Prostate gland (tissue), 2 donors: ENCODE measurements at regions not wholly inside any gene's neighbourhood (a gene's known extent, or its start where the extent isn't known, plus 50 kb on each side); places are given as distances from the start of the nearest gene placed in this dataset.

ENCODE experiments used
- DNase-seq: peaks from one replicate; pipeline ENCODE4 v3.0.0-alpha.2; 2019; ENCODE audit warnings: low spot score
- H3K27ac ChIP-seq, 2 donors: fragments of 200-600 bp; sonication (generic); 2 replicates each; pipeline ENCODE4 v1.5.1; 2017 to 2019
- H3K27me3 ChIP-seq: fragments of 200-600 bp; sonication (generic); replicated peaks from 2 replicates; pipeline ENCODE4 v1.5.1; 2019; ENCODE audit not compliant: insufficient read depth
- H3K36me3 ChIP-seq, 2 donors: fragments of 200-600 bp; sonication (generic); 1 replicate in 1 of 2; 2 replicates in 1 of 2; pipeline versions ENCODE4 v1.5.1 to v1.8.1; 2017 to 2019
- H3K4me1 ChIP-seq: fragments of 200-600 bp; sonication (generic); replicated peaks from 2 replicates; pipeline ENCODE4 v1.5.1; 2019
- H3K4me3 ChIP-seq, 2 donors: fragments of 200-600 bp; sonication (generic); 2 replicates each; pipeline ENCODE4 v1.5.1; 2017 to 2019
- H3K9me3 ChIP-seq: fragments of 200-600 bp; sonication (generic); 2 replicates; pipeline ENCODE4 v1.5.1; 2017
- CTCF ChIP-seq, 4 experiments: fragments of 200-600 bp in 2 of 4; fragments of 450-650 bp in 2 of 4; sonication (generic) in 2 of 4; IDR thresholded peaks; 1 replicate in 3 of 4; 2 replicates in 1 of 4; pipeline ENCODE4 v1.5.1; 2016 to 2019; ENCODE audit warnings: antibody characterized with exemption in 4 of 4, mild to moderate bottlenecking in 2 of 4, moderate library complexity in 2 of 4
- POLR2A ChIP-seq: fragments of 450-650 bp; IDR thresholded peaks from one replicate; pipeline ENCODE4 v1.6.1; 2016; ENCODE audit warnings: antibody characterized with exemption, mild to moderate bottlenecking
- POLR2AphosphoS5 ChIP-seq: sonication (generic); formaldehyde crosslinking; IDR thresholded peaks from one replicate; pipeline ENCODE4 v1.6.1; 2017; ENCODE audit warnings: antibody characterized with exemption
- whole genome bisulfite sequencing: methylation state at CpG from one replicate; pipeline ENCODE4 v1.1.5; 2018; 5-methylcytosine and 5-hydroxymethylcytosine counted together
- intact Hi-C: fragments of 100-400 bp; cut with DNase I; formaldehyde crosslinking; loops from one replicate; pipeline ENCODE4 v1.14.2; 2022

GRCh38 chr3:25277503-25277902 is 150.6 kb upstream of the RARB start:
- no peak for DNase-seq
- no peak for TF ChIP-seq POLR2AphosphoS5
- Histone ChIP-seq H3K9me3 (no peaks in the 10 kb centered on the region), H3K27ac (no peak overlapping the region), H3K27me3 (no peaks in the 10 kb centered on the region), H3K4me3 (no peak overlapping the region), H3K4me1 (no peaks in the 10 kb centered on the region), H3K36me3 (no peaks in the 10 kb centered on the region)
- intact Hi-C loops: no loop called here

- no peak overlapping the region for H3K27ac ChIP-seq
- H3K4me3 ChIP-seq: no peak overlapping the region
- intact Hi-C loops: no loop called here
- H3K9me3 ChIP-seq: no peaks in the 10 kb centered on the region
- 92% methylated on average over 4 of the region's 4 CpGs for WGBS
- TF ChIP-seq POLR2AphosphoS5 (no peak), POLR2A (no peak), CTCF (IDR thresholded peaks at IDR 0.05) (no peak)
- H3K4me1 ChIP-seq: no peaks in the 10 kb centered on the region
- no peaks in the 10 kb centered on the region for H3K27me3 ChIP-seq
- DNase-seq: no peak
- H3K36me3 ChIP-seq: no peaks in the 10 kb centered on the region
Observed at GRCh38 chr3:25281041-25281731, 146.9 kb upstream of the RARB start.

GRCh38 chr3:25281732-25282126 is 146.3 kb upstream of the RARB start:
- Histone ChIP-seq H3K27me3 (no peaks in the 10 kb centered on the region), H3K27ac (no peak overlapping the region), H3K36me3 (no peaks in the 10 kb centered on the region), H3K4me1 (no peaks in the 10 kb centered on the region), H3K9me3 (no peaks in the 10 kb centered on the region), H3K4me3 (no peak overlapping the region)
- DNase-seq: no peak
- intact Hi-C loops: no loop called here
- TF ChIP-seq POLR2A: no peak
- no peak for TF ChIP-seq CTCF (IDR thresholded peaks at IDR 0.05)
- TF ChIP-seq POLR2AphosphoS5: no peak
- WGBS: 98% methylated on average over 2 of the region's 2 CpGs

- no peaks in the 10 kb centered on the region for H3K4me1 ChIP-seq
- no peak overlapping the region for H3K4me3 ChIP-seq
- H3K27me3 ChIP-seq: no peaks in the 10 kb centered on the region
- intact Hi-C loops: no loop called here
- no peaks in the 10 kb centered on the region for H3K9me3 ChIP-seq
- TF ChIP-seq POLR2AphosphoS5: no peak
- TF ChIP-seq CTCF (IDR thresholded peaks at IDR 0.05): no peak
- TF ChIP-seq POLR2A: no peak
- WGBS: 94% methylated on average over 3 of the region's 3 CpGs
- DNase-seq: no peak
- H3K36me3 ChIP-seq: no peaks in the 10 kb centered on the region
- no peak overlapping the region for H3K27ac ChIP-seq
Observed at GRCh38 chr3:25283613-25284012, 144.4 kb upstream of the RARB start.

GRCh38 chr3:25284249-25284648 is 143.8 kb upstream of the RARB start:
- H3K4me3 ChIP-seq: no peak overlapping the region
- no peak for TF ChIP-seq CTCF (IDR thresholded peaks at IDR 0.05)
- no peak for TF ChIP-seq POLR2A
- TF ChIP-seq POLR2AphosphoS5: no peak
- H3K36me3 ChIP-seq: no peaks in the 10 kb centered on the region
- H3K4me1 ChIP-seq: no peaks in the 10 kb centered on the region
- H3K27me3 ChIP-seq: no peaks in the 10 kb centered on the region
- no peak overlapping the region for H3K27ac ChIP-seq
- H3K9me3 ChIP-seq: no peaks in the 10 kb centered on the region
- intact Hi-C loops: no loop called here
- no peak for DNase-seq
